Nucleus accumbens (tissue), 56 donors: ENCODE measurements at regions not wholly inside any gene's neighbourhood (a gene's known extent, or its start where the extent isn't known, plus 50 kb on each side); places are given as distances from the start of the nearest gene placed in this dataset.
"Not testable (repeated sequence)": the region's sequence is repeated elsewhere in the genome, so short reads cannot be mapped to it uniquely, and the experiment has no call there.

Experiments used
- DNase-seq, 56 donors: peaks; one replicate each; lab custom pipeline; 2025; lab: John Stamatoyannopoulos, UW

DNA sequence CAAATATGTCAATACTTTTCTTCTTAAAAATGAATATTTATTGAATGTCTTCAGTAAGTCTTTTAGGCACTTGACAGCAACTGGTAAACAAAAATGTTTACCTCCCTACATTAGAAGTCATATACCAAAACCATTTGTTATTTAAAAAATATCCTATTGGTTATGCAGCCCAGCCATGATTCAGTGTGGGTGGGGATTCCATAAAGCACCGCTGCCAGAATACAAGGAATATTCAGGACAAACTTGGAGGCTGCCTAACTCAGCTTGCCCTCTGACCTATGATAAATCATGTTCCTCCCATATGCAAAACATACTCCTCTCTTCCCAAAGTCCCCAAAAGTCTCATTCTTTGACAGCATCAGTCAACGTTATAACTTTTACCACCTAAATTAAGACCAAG lies 486.8 kb upstream of the IRAK1BP1 start:
- no peak for DNase-seq

DNA sequence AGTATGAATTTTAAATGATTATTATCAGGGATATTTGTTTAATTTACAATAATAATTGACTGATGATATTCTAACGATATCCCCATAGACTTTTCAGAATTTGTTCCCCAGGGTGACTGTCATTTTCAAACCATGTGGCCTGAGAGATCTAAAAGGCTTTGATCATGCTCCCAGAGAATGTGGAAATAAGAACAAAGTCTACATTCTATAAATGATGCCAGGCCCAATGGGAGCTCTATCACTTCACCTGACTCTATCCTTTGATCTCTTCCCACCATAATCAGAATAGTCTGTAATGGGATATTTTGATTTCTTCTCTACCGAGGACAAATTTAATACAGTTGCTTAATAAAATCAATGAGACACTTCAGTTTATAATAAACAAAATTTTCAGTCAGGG lies 483.4 kb upstream of the IRAK1BP1 start:
- no peak for DNase-seq

DNA sequence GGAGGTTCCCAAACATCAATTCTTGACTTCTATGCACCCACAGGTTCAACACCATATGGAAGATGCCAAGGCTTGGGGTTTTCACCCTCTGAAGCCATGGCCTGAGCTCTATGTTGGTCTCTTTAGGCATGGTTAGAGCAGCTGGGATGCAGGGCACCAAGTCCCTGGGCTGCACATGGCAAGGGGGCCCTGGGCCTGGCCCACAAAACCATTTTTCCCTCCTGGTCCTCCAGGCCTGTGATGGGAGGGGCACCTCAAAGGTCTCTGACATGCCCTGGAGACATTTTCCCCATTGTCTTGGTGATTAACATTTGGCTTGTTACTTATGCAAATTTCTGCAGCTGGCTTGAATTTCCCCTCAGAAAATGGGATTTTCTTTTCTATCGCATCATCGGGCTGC lies 480.5 kb upstream of the IRAK1BP1 start:
- not testable (repeated sequence) for DNase-seq

DNA sequence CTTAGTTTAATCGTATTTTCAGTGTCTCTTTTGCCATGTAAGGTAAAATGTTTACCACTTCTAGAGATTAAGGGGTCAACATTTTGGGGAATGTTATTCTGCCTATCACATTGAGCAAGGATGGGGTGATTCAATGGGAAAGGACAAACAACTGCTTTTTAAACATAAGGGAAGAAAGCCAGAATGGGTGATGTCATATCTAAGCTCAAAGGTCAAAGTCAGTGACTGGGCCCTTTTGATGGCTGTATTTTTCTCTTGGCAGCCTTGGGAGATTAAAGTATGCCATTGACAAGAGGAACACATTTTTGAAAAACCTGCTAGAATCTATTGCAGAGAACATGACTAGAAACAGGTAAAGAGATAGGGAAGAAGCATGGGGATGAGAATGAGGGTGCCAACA lies 477.3 kb upstream of the IRAK1BP1 start:
- no peak for DNase-seq

DNA sequence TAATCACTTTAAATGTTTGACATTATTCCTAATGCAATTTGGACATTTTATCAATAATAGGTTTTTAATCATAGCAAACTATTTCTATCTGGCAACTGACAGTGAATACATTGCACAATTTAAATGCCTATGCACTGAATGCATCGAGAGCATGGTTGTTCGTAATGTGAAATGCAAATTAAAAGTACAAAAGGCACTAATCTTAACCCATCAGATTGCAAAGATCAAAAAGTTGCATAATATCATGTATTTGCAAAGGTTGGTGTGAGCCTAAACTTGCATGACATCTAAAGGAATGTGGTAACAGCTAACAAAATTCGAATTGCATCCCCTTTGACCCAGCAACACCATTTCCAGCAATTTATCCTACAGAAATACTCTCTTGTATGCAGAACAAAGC lies 469.9 kb upstream of the IRAK1BP1 start:
- DNase-seq = no peak

DNA sequence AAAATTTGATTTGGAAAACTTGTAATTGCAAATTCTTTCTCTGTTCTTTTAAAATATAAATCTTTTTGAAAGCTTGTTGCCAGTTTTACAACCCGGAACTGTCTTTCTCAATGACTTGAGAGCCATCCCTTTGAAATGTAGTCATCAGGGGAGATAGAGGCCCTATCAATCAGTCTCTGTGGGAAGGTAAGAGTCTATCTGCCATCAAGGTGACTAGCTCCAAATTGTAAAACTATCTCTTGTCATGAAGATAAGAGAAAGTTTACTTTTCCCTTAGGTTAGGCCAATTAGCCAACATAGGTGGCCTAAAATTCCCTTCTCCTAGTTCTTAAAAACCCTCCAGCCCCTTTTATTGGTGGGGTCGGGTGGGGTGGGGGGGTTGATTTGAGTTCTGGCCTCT lies 469.1 kb upstream of the IRAK1BP1 start:
- no peak for DNase-seq

DNA sequence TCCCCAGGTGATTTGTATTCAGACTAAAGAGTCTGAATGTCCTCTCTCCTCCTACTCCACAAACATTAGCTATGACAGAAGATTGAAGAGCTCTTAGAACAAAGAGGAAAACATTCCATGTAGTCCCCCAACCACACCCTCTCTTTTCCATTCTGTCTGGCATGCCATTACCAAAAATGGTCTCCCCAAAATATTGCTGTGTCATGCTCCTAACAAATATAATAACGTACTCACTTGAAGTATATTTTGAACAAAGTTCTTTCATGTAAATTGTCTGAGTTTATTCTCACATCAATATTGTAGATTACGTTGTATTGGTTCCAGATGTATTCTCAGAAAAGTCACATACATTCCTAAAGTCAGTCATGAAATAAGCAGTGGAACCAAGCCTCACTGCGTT lies 467.3 kb upstream of the IRAK1BP1 start:
- no peak for DNase-seq

DNA sequence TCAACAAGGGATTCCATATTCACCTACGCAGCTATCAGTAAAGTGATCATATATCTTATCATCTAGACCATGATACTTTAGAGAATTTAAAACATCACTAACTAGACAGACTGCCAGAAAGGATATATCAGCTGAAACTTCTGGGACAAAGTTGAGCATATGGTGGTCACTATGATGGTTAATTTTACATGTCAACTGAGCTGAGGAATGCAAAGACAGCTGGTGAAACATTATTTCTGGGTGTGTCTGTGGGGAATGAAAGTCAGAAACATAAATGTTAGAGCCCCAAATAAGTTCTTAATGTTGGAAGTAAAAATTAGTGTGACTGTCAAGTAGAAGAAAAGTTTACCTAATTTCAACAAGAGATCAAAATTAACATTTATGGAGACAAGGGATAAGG lies 440.0 kb upstream of the IRAK1BP1 start:
- no peak for DNase-seq

DNA sequence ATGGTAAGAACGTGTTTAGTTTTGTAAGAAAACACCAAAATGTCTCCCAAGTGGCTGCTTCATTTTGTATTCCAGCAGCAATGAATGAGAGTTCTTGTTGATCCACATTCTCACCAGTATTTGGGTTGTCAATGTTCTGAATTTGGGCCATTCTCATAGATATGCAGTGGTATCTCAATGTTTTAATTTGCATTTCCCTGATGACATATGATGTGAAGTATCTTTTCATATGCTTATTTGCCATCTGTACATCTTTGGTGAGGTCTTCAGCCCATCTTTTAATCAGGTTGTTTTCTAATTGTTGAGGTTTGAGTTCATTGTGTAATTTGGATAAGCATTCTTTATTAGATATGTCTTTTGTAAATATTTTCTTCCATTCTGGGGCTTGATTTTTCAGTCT lies 436.8 kb upstream of the IRAK1BP1 start:
- no peak for DNase-seq

DNA sequence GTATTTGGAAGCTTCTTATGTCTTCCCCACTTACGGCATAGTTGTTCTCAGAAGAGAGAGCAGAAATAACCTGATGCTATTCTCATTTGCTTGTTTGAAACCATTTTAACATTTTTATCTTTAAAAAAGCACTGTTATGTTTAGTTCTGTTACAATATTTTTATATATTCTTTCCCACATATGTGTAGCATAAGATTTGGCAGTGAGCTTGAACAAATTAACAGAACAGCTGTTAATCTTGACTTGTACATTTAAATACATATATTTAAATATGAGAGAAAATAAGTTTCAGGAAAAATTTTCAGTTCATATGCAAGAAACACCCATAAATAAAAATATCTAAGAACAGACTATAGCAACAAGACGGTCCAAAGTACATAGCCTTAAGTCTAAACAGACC lies 431.7 kb upstream of the IRAK1BP1 start:
- DNase-seq = no peak

DNA sequence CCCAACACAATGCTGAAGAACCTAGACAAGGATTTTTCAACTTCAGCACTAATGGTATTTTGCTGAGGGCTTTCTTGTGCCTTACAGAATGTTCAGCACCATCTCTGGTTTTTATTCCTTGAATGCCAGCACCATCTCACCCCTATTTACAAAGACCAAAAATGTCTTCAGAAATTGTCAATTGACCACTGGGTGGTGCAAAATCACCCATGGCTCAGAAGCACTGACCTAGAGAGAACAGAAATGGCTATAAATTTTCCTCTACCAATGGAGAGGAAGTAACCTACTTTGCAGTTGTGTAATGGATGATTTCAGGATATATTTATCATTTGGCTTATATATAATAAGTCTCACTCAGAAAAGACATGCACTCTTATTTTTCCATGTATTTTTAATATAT lies 431.0 kb upstream of the IRAK1BP1 start:
- DNase-seq = no peak

DNA sequence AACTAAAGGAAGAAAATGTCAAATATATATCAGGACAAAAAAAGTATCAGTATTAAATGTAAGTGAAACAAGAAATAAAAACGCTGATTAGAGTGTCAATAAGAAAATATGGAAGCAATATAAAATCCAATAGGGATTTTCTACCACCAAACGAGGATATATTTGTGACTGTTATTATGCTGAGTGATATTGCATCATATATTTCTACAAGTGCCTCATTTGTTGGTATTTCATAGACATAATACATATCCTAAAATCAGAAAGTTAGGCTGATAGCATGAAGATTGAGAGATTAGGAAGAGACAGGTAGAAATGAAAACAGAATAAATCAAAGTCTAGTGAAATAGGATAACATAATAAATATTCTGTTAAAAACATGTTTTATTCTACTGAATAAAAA lies 429.2 kb upstream of the IRAK1BP1 start:
- no peak for DNase-seq

DNA sequence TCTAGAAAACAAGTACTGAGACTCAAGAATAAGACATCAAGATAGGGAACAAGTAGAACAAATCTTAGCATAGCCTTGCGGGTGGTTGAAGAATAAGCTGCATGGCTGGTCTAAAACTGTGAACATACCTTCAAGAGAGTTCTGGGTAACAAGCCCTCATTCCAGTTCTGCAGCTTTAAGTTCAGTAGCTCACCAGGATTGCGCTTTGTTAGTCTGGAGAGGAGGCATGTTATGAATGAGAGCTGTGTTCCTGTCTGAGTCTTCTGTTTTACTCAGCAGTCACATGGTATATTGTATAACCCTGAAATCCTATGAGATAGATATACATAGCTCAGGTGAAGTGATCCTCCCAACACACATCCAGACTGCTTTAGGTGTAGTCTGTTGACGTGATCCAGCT lies 406.6 kb upstream of the IRAK1BP1 start:
- no peak for DNase-seq

DNA sequence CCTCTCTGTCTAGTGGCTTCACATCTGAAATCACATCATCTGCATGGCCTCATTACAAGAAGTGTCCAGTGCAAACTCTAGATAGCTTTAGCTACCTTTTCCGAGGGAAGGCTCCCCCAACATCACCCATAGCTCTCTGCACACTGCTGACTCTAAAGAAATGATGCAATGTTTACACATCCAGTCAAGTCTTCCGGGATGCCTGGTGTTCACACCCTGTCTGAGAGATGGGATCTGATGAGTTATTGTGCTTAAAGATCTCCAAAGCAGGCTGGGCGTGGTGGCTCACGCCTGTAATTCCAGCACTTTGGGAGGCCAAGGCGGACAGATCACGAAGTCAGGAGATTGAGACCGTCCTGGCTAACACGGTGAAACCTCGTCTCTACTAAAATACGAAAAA lies 404.6 kb upstream of the IRAK1BP1 start:
- no peak for DNase-seq

DNA sequence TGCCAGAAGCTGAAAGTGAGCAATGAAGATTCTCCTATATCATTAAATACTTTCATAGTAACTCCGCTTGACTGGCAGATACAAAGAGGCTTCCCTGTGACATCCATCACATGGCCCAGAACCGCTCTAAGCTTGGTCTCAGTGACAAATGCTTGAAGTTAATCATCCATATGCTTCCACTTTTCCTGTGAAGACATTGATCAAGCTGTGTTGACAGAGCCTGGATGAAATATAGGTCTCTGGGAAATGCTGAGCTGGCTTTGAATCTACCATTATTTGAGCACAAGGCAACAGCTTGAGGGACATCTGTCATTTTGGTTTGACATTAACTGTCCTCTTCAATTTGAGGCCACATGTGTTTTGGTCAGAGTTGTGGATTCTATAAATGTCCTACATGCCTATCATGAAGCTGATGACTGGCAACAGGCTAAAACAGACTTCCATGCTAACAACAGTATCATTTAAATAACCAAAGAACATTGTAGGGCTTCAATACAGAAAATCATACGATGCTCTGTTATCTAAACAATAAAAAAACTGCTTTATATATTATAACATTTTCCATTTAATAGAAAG lies 402.2 kb upstream of the IRAK1BP1 start:
- DNase-seq = no peak

DNA sequence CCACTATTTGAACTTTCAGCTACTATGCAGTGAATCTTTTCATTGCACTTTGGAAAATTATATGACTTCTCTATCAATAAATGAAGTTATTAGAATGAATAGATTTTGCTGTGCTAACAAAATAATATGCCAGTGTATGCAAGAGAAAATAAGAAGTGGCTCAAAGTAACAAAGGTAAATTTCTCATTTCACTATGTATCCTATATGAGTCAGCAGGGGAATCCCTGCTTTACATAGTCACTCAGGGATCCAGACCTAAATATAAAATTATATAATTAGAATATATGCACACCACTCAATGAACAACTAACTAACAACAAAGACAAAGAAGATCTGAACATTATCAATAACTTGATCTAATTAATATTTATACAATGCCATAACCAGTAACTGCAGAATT lies 390.8 kb upstream of the IRAK1BP1 start:
- DNase-seq = no peak

DNA sequence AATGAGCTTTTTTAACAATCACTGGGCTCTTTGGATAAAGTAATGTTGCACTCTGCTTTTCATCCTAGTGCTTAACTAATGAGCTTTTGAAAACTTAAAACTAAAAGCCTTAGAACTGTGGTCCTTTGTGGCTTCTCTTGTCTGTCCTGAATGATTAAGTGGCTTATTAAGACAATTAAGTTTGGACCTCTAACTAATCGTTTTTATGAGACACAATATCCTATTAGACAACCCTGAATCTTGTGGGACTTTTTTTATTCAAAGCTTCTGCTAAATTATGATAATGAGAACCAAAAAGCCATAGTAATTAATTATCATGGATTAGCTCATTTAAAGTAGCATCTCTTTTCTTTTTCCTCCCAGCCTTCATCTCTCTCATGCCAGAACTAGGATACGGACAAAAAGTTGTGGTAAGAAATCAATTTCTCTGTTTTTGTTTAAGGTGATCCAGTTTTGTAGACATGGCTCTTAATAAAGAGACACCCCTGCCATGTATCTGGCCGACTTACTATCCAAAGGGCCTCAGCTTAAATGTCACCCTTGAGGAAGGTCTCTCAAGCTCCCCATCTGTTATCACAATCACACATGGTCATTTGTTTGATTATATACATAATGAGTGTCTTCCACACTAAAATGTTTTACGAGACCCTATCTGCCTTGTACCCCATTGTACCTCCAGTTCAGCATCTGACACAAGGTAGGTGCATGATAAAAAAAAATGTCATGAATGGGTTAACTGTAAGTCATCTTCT lies 384.4 kb upstream of the IRAK1BP1 start:
- no peak for DNase-seq

DNA sequence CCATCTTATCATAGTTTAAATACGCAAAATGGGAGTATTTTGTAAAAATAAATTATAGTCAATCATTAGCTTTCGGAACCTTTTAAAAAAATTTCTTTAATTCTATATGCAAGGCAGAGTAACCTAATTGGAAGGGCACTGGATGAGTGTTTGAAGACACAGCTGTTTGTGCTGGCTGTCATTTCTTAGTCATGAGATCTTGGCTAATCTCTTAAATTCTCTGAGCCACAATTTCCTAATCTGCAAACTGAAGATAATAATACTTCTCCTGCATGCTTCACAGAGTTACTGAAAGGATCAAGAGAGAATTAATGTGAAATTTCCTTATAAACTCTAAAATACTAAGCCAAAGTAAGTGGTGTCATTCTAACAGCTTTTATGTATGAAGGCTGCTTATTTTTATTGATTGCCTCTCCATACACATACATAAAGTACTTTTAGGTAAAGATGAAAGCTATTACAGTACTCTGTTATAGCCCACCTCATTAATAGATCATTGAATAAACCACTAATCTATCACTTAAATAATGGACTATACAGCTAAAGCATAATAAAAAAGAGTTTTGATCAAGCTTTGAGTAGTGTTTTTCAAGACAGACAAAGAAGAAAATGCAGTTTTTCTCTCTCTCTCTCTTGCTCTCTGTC lies 383.7 kb upstream of the IRAK1BP1 start:
- no peak for DNase-seq

DNA sequence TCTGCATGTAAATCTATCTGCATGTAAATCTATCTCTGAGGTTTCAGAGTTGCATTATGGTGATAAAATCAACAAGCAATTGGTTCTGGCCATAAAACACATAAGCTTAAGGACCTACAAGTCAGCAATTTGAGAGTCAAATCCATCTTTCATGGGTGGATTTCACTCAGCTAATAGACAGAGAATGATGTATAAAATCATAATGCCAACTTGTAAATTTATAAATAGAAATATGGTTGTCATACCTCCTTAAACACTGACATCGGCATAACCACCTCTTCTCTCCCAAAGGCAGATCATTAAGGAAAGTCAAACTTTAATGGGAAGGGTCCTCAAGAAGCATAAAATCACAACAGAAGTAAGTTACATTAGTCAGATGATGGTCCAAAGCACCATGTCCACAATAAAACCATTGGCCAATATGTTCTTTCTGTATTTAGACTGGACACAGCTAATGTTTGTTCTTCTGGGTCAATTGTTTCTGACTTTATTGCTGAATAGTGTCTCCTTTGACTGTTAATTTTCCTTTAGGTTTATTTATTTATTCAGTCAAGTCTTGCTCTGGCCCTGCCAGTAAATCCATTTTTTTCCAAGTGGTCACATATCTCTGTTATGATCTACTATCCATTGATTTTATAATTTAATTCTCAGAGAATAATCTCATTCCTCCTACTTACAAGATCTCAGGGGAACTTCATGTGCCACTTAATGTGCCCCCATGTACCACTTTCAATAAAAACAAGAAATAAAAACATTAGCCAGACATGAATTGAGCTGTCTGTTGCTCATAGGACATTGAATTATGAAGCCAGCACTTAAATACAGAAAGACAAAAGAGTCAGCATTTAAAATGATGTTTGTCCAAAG lies 382.9 kb upstream of the IRAK1BP1 start:
- DNase-seq = no peak

DNA sequence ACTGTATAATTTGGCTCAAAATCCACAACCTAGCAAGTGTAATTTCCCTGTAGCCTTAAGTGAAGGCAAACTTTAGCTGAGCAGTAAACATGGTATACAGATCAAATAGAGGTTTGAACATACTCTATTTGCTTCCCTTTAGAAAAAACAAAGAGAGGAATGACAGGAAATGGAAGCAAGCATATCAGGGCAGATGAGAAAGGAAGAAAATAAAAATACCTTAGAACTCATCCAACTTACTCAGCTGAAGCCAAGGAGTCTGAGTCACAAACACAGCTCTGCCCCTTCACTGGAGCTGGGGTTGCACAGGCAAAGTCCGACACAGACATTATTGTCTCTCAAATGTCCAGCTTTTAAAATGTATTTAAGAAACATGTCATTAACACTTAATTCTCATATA lies 379.9 kb upstream of the IRAK1BP1 start:
- no peak for DNase-seq

DNA sequence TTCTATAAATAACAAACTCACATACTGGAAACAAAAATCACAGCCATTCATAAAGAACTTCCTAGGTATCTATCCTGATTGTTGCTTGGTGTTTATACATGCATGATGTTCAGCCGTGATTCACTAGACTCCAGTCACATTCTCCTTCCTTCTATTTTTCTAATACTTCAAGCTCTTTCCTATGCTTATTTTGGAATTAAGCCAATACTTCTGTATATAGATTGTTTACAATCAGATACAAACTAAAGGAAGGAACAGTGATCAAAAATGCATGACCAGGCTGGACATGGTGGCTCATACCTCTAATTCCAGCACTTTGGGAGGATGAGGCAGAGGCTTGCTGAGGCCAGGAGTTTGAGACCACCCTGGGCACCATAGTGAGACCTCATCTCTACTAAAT lies 377.5 kb upstream of the IRAK1BP1 start:
- DNase-seq = no peak
